ENCODE measurements at regions not wholly inside any gene's neighbourhood (a gene's known extent, or its start where the extent isn't known, plus 50 kb on each side); places are given as distances from the start of the nearest gene placed in this dataset.
"Not testable (repeated sequence)": the region's sequence is repeated elsewhere in the genome, so short reads cannot be mapped to it uniquely, and the experiment has no call there.

GRCh38 chr2:22981785-22982184 is 403.2 kb upstream of the KLHL29 start:
- DNase-seq (ENCODE audit: low read depth) = no peak

GRCh38 chr2:22984152-22984551 is 400.8 kb upstream of the KLHL29 start:
- DNase-seq (ENCODE audit: low read depth) = not testable (repeated sequence)

GRCh38 chr2:22990246-22990645 is 394.7 kb upstream of the KLHL29 start:
- no peak for DNase-seq (ENCODE audit: low read depth)

- no peak for DNase-seq (ENCODE audit: low read depth)
Measured at GRCh38 chr2:22991844-22992243, 393.1 kb upstream of the KLHL29 start.

- no peak for DNase-seq (ENCODE audit: low read depth)
Measured at GRCh38 chr2:22992441-22992840, 392.5 kb upstream of the KLHL29 start.

GRCh38 chr2:22993250-22993649 is 391.7 kb upstream of the KLHL29 start:
- DNase-seq (ENCODE audit: low read depth) = no peak

GRCh38 chr2:22995576-22995975 is 389.4 kb upstream of the KLHL29 start:
- no peak for DNase-seq (ENCODE audit: low read depth)

GRCh38 chr2:22996911-22997310 is 388.1 kb upstream of the KLHL29 start:
- no peak for DNase-seq (ENCODE audit: low read depth)

GRCh38 chr2:22998359-22998758 is 386.6 kb upstream of the KLHL29 start:
- DNase-seq (ENCODE audit: low read depth) = no peak

- no peak for DNase-seq (ENCODE audit: low read depth)
Measured at GRCh38 chr2:22999951-23000350, 385.0 kb upstream of the KLHL29 start.

GRCh38 chr2:23002234-23002633 is 382.7 kb upstream of the KLHL29 start:
- no peak for DNase-seq (ENCODE audit: low read depth)

GRCh38 chr2:23005469-23005868 is 379.5 kb upstream of the KLHL29 start:
- no peak for DNase-seq (ENCODE audit: low read depth)

GRCh38 chr2:23007631-23008235 is 377.2 kb upstream of the KLHL29 start:
- DNase-seq (ENCODE audit: low read depth) = no peak

GRCh38 chr2:23008440-23008839 is 376.5 kb upstream of the KLHL29 start:
- no peak for DNase-seq (ENCODE audit: low read depth)

- DNase-seq (ENCODE audit: low read depth) = no peak
Measured at GRCh38 chr2:23008951-23009350, 376.0 kb upstream of the KLHL29 start.

- DNase-seq (ENCODE audit: low read depth) = peak; percentile 8
Measured at GRCh38 chr2:23009545-23010149, 375.3 kb upstream of the KLHL29 start.

- DNase-seq (ENCODE audit: low read depth) = no peak
Measured at GRCh38 chr2:23012499-23012898, 372.5 kb upstream of the KLHL29 start.

GRCh38 chr2:23015651-23016200 is 369.3 kb upstream of the KLHL29 start:
- no peak for DNase-seq (ENCODE audit: low read depth)

- DNase-seq (ENCODE audit: low read depth) = no peak
Measured at GRCh38 chr2:23019476-23019875, 365.5 kb upstream of the KLHL29 start.

- no peak for DNase-seq (ENCODE audit: low read depth)
Measured at GRCh38 chr2:23020659-23021058, 364.3 kb upstream of the KLHL29 start.

GRCh38 chr2:23021311-23022120 is 363.5 kb upstream of the KLHL29 start:
- DNase-seq (ENCODE audit: low read depth) = no peak

- DNase-seq (ENCODE audit: low read depth) = no peak
Measured at GRCh38 chr2:23023722-23024121, 361.3 kb upstream of the KLHL29 start.

- no peak for DNase-seq (ENCODE audit: low read depth)
Measured at GRCh38 chr2:23026671-23027070, 358.3 kb upstream of the KLHL29 start.
